GM12878 (cell line): ENCODE measurements at regions not wholly inside any gene's neighbourhood (a gene's known extent, or its start where the extent isn't known, plus 50 kb on each side); places are given as distances from the start of the nearest gene placed in this dataset.

ENCODE experiments used
- ATAC-seq: fragments of 200-7000 bp; cut with Tn5 transposase; 3 replicates; pipeline ENCODE4 v1.9.1; 2020; ENCODE audit warnings: mild to moderate bottlenecking, moderate library complexity
- BruUV-seq: library from RNA; stranded (reverse); fragments of 400-500 nt; replicated peaks from 2 replicates; lab custom pipeline; 2021; lab: Mats Ljungman, UMichigan
- CTCF ChIA-PET: fragments of 300-600 bp; sonication (Branson Sonifier 250); formaldehyde crosslinking; extraction: SDS; loops from one replicate; lab custom pipeline; 2021; ENCODE audit warnings: inconsistent platforms; lab: Yijun Ruan, JAX
- POLR2A ChIA-PET: fragments of 350-600 bp; formaldehyde crosslinking; extraction: SDS; loops from one replicate; lab custom pipeline; 2021; ENCODE audit warnings: inconsistent platforms; lab: Charles Lee
- RAD21 ChIA-PET: fragments of 300-600 bp; sonication (Branson Sonifier 250); formaldehyde crosslinking; loops from one replicate; lab custom pipeline; 2023; ENCODE audit warnings: antibody characterized with exemption; ENCODE audit not compliant: unreplicated experiment; lab: Charles Lee
- SMC1A ChIA-PET: fragments of 300-600 bp; sonication (Branson Sonifier 250); formaldehyde crosslinking; loops from one replicate; lab custom pipeline; 2023; ENCODE audit not compliant: unreplicated experiment, uncharacterized antibody; lab: Charles Lee
- DNase-seq: peaks from one replicate; pipeline ENCODE4 v3.0.0-alpha.2; 2011; ENCODE audit warnings: low read depth, low spot score
- FAIRE-seq: peaks from 3 replicates; lab custom pipeline; 2011; peaks lifted over from hg19 to GRCh38; lab: Jason Lieb, UNC
- H2AFZ ChIP-seq: 2 replicates; pipeline ENCODE4 v1.6.0; 2011; ENCODE audit warnings: low read depth, low read length, control low read depth; ENCODE audit not compliant: control insufficient read depth
- H3K27ac ChIP-seq: 2 replicates; pipeline ENCODE4 v1.5.1; 2011; ENCODE audit warnings: control low read depth; ENCODE audit not compliant: control insufficient read depth, insufficient read depth
- H3K27me3 ChIP-seq, 2 experiments: replicated peaks in 1 of 2; 2 replicates each; pipeline versions ENCODE4 v1.6.0 to v1.6.1; 2011; ENCODE audit warnings: low read length in 1 of 2; ENCODE audit not compliant: control insufficient read depth in 2 of 2, insufficient read depth in 2 of 2
- H3K36me3 ChIP-seq, 2 experiments: 2 replicates each; pipeline ENCODE4 v1.5.1; 2011; ENCODE audit warnings: low read length in 1 of 2; ENCODE audit not compliant: control insufficient read depth in 2 of 2, insufficient read depth in 2 of 2
- H3K4me1 ChIP-seq: 2 replicates; pipeline ENCODE4 v1.6.1; 2011; ENCODE audit warnings: mild to moderate bottlenecking, low read length, moderate library complexity, mixed read lengths; ENCODE audit not compliant: control insufficient read depth, insufficient read depth
- H3K4me2 ChIP-seq: 2 replicates; pipeline ENCODE4 v1.6.0; 2011; ENCODE audit warnings: control low read depth; ENCODE audit not compliant: control insufficient read depth, insufficient read depth
- H3K4me3 ChIP-seq: fragments of 200-600 bp; sonication (generic); 2 replicates; pipeline ENCODE4 v1.5.1; 2016
- H3K79me2 ChIP-seq: 2 replicates; pipeline ENCODE4 v1.6.0; 2011; ENCODE audit warnings: low read length; ENCODE audit not compliant: control insufficient read depth, insufficient read depth
- H3K9ac ChIP-seq: 2 replicates; pipeline ENCODE4 v1.8.0; 2011; ENCODE audit warnings: low read length, control low read depth, mixed read lengths; ENCODE audit not compliant: control insufficient read depth, insufficient read depth
- H3K9me3 ChIP-seq: replicated peaks from 3 replicates; pipeline ENCODE4 v1.5.1; 2011; ENCODE audit warnings: mild to moderate bottlenecking, low read length; ENCODE audit not compliant: control insufficient read depth, insufficient read depth
- H4K20me1 ChIP-seq: 2 replicates; pipeline ENCODE4 v1.6.0; 2011; ENCODE audit not compliant: control insufficient read depth, insufficient read depth
- CBX3 ChIP-seq: fragments of 200-600 bp; sonication (generic); IDR thresholded peaks from 2 replicates; pipeline ENCODE4 v1.6.1; 2016; ENCODE audit warnings: low read depth, borderline replicate concordance
- CEBPZ ChIP-seq: fragments of 150-350 bp; IDR thresholded peaks from 2 replicates; pipeline ENCODE4 v1.6.1; 2016; ENCODE audit warnings: low read depth, low read length
- CREB1 ChIP-seq: IDR thresholded peaks from 2 replicates; pipeline ENCODE4 v1.6.1; 2012; ENCODE audit warnings: low read depth, mild to moderate bottlenecking, inconsistent platforms
- EED ChIP-seq: sonication (generic); IDR thresholded peaks from 2 replicates; pipeline ENCODE4 v1.6.1; 2016; ENCODE audit warnings: antibody characterized with exemption, low read depth
- ETV6 ChIP-seq, 2 experiments: fragments of 450-650 bp in 1 of 2; IDR thresholded peaks in 1 of 2; conservative IDR thresholded peaks in 1 of 2; 2 replicates each; pipeline ENCODE4 v1.6.1; 2014; ENCODE audit warnings: antibody characterized with exemption in 1 of 2, borderline replicate concordance in 1 of 2, low read depth in 1 of 2, mild to moderate bottlenecking in 1 of 2, moderate library complexity in 1 of 2
- HCFC1 ChIP-seq: fragments of 150-350 bp; IDR thresholded peaks from 2 replicates; pipeline ENCODE4 v1.6.1; 2014; ENCODE audit warnings: low read length
- KLF5 ChIP-seq: fragments of 450-650 bp; IDR thresholded peaks from 2 replicates; pipeline ENCODE4 v1.6.1; 2014; ENCODE audit warnings: mild to moderate bottlenecking; ENCODE audit not compliant: partially characterized antibody
- MEF2B ChIP-seq: fragments of 450-650 bp; IDR thresholded peaks from 2 replicates; pipeline ENCODE4 v1.6.1; 2018; ENCODE audit warnings: mild to moderate bottlenecking, moderate library complexity; ENCODE audit not compliant: partially characterized antibody, poor library complexity, severe bottlenecking
- POLR2AphosphoS5 ChIP-seq: IDR thresholded peaks from 2 replicates; pipeline ENCODE4 v1.6.1; 2011; ENCODE audit warnings: mild to moderate bottlenecking, low read length, inconsistent platforms
- RAD51 ChIP-seq: fragments of 450-650 bp; IDR thresholded peaks from 2 replicates; pipeline ENCODE4 v1.6.1; 2016; ENCODE audit warnings: moderate library complexity, mild to moderate bottlenecking, inconsistent platforms
- RCOR1 ChIP-seq: conservative IDR thresholded peaks from 2 replicates; pipeline ENCODE4 v1.6.1; 2012; ENCODE audit warnings: low read depth, low read length, improper control_type of control experiment
- SKIL ChIP-seq: fragments of 450-650 bp; IDR thresholded peaks from 2 replicates; pipeline ENCODE4 v1.6.1; 2017; ENCODE audit warnings: mild to moderate bottlenecking, low read depth, inconsistent platforms; ENCODE audit not compliant: poor library complexity, severe bottlenecking
- SMAD1 ChIP-seq: fragments of 450-650 bp; IDR thresholded peaks from 2 replicates; pipeline ENCODE4 v1.6.1; 2018; ENCODE audit warnings: mild to moderate bottlenecking, low read depth; ENCODE audit not compliant: partially characterized antibody
- SREBF1 ChIP-seq: IDR thresholded peaks from 2 replicates; pipeline ENCODE4 v1.6.1; 2012; ENCODE audit warnings: mild to moderate bottlenecking, low read length
- SREBF2 ChIP-seq: IDR thresholded peaks from 2 replicates; pipeline ENCODE4 v1.6.1; 2012; ENCODE audit warnings: mild to moderate bottlenecking, low read length
- ZNF687 ChIP-seq: fragments of 450-650 bp; IDR thresholded peaks from 2 replicates; pipeline ENCODE4 v1.6.1; 2017; ENCODE audit warnings: mild to moderate bottlenecking, moderate library complexity
- WGBS: methylation state at CpG from one replicate; pipeline ENCODE4 v1.1.6; 2016; ENCODE audit warnings: low lambda C conversion rate; ENCODE audit not compliant: insufficient replicate concordance, insufficient coverage; ENCODE audit errors: missing lambda C conversion rate; 5-methylcytosine and 5-hydroxymethylcytosine counted together
- in situ Hi-C: fragments of 300-500 bp; cut with MboI; formaldehyde crosslinking; loops from 9 replicates; pipeline ENCODE4 v1.14.3; 2018; ENCODE audit warnings: mixed read lengths
- intact Hi-C: fragments of 100-400 bp; cut with micrococcal nuclease; formaldehyde crosslinking; loops from one replicate; pipeline ENCODE4 v1.14.2; 2022; ENCODE audit not compliant: unreplicated experiment

- no TSS peak for BruUV-seq
- H3K4me3 ChIP-seq, result no peak overlapping the region
- H3K79me2 ChIP-seq, result no peaks in the 10 kb centered on the region
- DNase-seq (no peak), FAIRE-seq (no peak), ATAC-seq (no peak)
- RAD21 ChIA-PET, result no interaction called here
- CTCF ChIA-PET, result no interaction called here
- intact Hi-C loops, result no loop called here
- no peak overlapping the region for H3K9ac ChIP-seq
- in situ Hi-C loops, result no loop called here
- no peaks in the 10 kb centered on the region for H3K9me3 ChIP-seq
- SMC1A ChIA-PET, result no interaction called here
- no peaks in the 10 kb centered on the region for H3K36me3 ChIP-seq
- H4K20me1 ChIP-seq, result no peaks in the 10 kb centered on the region
- POLR2A ChIA-PET, result no interaction called here
- H3K4me2 ChIP-seq, result no peak overlapping the region
- H3K4me1 ChIP-seq, result no peaks in the 10 kb centered on the region
- WGBS, result 11% methylated on average over 2 of the region's 2 CpGs
- no peak overlapping the region for H2AFZ ChIP-seq
- H3K27ac ChIP-seq, result no peak overlapping the region
- H3K27me3 ChIP-seq, result peaks cover 0 to 2% of the 10 kb centered on the region in 2 experiments; a peak in 1 of 4 replicates
- no peak for TF ChIP-seq RAD51
- no peak for TF ChIP-seq SKIL
- TF ChIP-seq CREB1, result no peak
- TF ChIP-seq CEBPZ, result no peak
- TF ChIP-seq SMAD1, result no peak
- TF ChIP-seq POLR2AphosphoS5, result no peak
- TF ChIP-seq ETV6 (conservative IDR thresholded peaks at IDR 0.05 in 1 of 2, IDR thresholded peaks at IDR 0.05 in 1 of 2; ENCODE audit: borderline replicate concordance in 1 of 2, low read depth in 1 of 2), result no peak
- no peak for TF ChIP-seq SREBF1
- TF ChIP-seq RCOR1, result no peak
- no peak for TF ChIP-seq CBX3
- no peak for TF ChIP-seq ZNF687
- no peak for TF ChIP-seq MEF2B
- TF ChIP-seq SREBF2, result no peak
- no peak for TF ChIP-seq KLF5
- no peak for TF ChIP-seq HCFC1
- no peak for TF ChIP-seq EED
These were observed 122.2 kb upstream of the ZEB2 start for GRCh38 chr2:144642131-144642530.
